Activated naive CD4-positive, alpha-beta T cell treated with anti-CD3 and anti-CD28 coated beads, Interleukin-2, amount 50 U/mL, for 24 hours (primary cell): ENCODE measurements at regions not wholly inside any gene's neighbourhood (a gene's known extent, or its start where the extent isn't known, plus 50 kb on each side); places are given as distances from the start of the nearest gene placed in this dataset.

Source experiments
- H3K27ac Mint-ChIP-seq: one replicate; pipeline ENCODE4 v1.8.0; 2021; ENCODE audit warnings: mild to moderate bottlenecking, mixed read lengths
- H3K27me3 Mint-ChIP-seq: one replicate; pipeline ENCODE4 v1.8.0; 2021; ENCODE audit warnings: mixed read lengths
- H3K36me3 Mint-ChIP-seq: one replicate; pipeline ENCODE4 v1.8.0; 2021; ENCODE audit warnings: mixed read lengths
- H3K4me1 Mint-ChIP-seq: one replicate; pipeline ENCODE4 v1.8.0; 2021; ENCODE audit warnings: mixed read lengths
- H3K4me3 Mint-ChIP-seq: one replicate; pipeline ENCODE4 v1.8.0; 2021; ENCODE audit warnings: mild to moderate bottlenecking, mixed read lengths
- H3K9me3 Mint-ChIP-seq: one replicate; pipeline ENCODE4 v1.8.0; 2021; ENCODE audit warnings: mixed read lengths

DNA sequence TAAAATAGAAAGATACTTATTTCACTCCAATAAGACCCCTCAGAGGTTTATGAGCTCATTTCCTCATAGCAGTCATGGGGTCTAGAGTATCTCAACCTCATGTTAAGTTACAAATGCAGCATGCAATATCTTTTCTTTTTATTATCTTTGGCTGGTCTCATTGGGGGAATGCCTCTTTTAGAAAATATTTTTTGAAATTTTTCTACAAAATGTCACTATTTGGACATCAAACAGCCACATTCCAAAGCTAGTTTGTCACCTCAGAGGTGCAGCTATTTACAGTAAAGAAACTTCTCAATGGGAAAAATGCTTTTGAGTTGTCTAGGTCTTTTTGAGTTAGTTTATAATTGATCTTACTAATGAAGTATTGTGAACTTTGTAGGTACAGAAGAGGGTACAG is 370.7 kb upstream of the LRATD1 start:
- no peaks in the 10 kb centered on the region for H3K36me3 Mint-ChIP-seq
- H3K4me1 Mint-ChIP-seq: no peaks in the 10 kb centered on the region
- H3K9me3 Mint-ChIP-seq: peaks cover 5% of the 10 kb centered on the region
- H3K27ac Mint-ChIP-seq: no peak overlapping the region
- H3K27me3 Mint-ChIP-seq: no peaks in the 10 kb centered on the region
- H3K4me3 Mint-ChIP-seq: no peak overlapping the region

DNA sequence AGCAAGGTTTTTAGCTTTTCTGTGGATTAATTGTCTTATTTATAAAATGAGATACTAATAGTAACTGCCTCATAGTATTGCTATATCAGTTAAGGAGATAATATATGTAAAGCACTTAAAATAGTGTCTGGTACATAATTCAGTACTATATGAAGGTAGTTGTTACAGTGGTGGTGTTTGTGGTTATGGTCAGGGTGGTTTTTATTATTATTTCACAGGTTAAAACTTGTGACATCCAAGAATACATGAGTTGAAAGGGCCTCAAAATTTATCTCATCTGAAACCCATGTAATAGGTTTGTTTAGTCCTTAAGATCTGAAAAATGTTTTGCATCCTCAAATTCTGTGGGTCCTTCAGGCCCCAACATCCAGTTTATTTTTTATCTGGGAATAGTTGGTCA is 369.5 kb upstream of the LRATD1 start:
- Mint-ChIP-seq H3K9me3 (peaks cover 5% of the 10 kb centered on the region), H3K36me3 (no peaks in the 10 kb centered on the region), H3K4me3 (no peak overlapping the region), H3K27ac (no peak overlapping the region), H3K4me1 (no peaks in the 10 kb centered on the region), H3K27me3 (no peaks in the 10 kb centered on the region)

DNA sequence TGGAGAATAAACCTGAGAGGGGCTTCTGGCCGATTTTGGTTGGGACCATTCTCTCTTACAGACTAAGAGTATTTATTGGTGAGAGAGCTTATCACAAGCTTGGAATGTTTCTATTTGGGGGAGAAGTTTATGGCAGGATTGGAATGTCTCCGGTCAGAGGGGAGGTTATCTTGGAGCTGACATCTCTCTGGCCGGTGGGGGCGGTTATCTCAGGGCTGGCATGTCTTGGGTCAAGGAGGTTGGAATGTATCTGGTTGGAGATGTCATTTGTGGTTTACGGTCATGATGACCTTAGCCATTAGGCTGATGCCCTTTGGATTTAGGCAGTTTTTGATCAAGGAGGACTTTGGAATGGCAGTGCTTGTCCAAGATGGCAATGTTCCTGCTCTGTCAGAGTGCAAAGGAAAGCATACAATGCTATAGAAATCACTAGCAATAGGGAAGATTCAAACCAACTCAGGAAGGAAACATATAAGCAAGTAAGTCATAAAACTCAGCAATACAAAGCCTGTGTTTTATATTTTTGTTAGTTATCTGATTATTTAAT is 362.4 kb upstream of the LRATD1 start:
- Mint-ChIP-seq H3K4me3 (no peak overlapping the region), H3K27ac (no peak overlapping the region), H3K27me3 (no peaks in the 10 kb centered on the region), H3K4me1 (no peaks in the 10 kb centered on the region), H3K36me3 (no peaks in the 10 kb centered on the region), H3K9me3 (no peaks in the 10 kb centered on the region)

DNA sequence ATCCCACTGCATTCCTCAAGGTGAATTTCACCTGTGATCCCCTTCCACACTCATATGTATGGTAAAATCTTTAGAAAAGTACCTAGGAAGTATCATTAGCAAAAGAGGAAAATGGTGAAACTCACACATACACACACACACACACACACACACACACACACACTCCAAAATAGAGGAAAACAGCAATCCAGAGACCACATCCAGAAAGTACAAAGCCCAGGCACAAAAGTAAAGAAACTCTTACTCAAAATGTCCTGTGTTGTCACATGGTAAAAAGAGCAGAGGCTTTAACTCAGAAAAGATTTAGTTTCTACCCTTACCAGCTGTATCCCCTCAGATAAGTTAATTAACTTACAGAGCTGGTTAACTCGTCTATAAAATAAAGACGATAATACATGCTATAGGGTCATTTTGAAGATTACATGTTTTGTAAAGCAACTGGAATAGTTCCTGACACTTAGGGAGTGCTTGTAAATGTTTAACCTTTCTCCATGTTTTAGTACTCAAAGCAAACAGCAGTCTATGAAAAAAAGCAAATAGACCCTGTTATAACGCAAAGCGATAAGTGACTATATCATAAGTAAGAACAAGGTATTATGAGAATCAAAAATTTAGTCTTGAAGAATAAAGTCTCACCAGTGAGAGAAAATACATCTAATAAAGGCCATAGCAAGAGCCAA is 360.0 kb upstream of the LRATD1 start:
- no peaks in the 10 kb centered on the region for H3K9me3 Mint-ChIP-seq
- no peaks in the 10 kb centered on the region for H3K36me3 Mint-ChIP-seq
- no peak overlapping the region for H3K27ac Mint-ChIP-seq
- H3K27me3 Mint-ChIP-seq: no peaks in the 10 kb centered on the region
- H3K4me1 Mint-ChIP-seq: no peaks in the 10 kb centered on the region
- H3K4me3 Mint-ChIP-seq: no peak overlapping the region

DNA sequence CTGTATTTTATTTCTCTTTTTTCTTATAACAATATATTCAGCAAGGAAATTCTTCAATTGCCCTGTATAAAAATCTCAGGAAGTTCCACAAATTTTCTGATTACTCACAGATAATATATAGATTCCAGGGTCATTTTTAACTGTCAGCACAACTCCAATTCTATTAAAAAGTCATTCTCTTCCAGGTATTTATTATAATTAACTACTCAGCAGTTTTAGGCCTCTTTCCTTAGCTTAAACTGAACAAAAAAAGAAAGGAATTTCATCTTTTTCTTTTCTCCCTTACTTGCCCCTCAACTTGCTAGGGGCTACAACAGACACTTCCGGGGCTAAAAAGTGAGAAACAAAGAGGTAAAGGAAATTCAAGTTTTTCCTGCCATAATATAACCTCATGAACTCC is 358.9 kb upstream of the LRATD1 start:
- Mint-ChIP-seq H3K27ac (no peak overlapping the region), H3K36me3 (no peaks in the 10 kb centered on the region), H3K9me3 (peaks cover 10% of the 10 kb centered on the region), H3K4me1 (no peaks in the 10 kb centered on the region), H3K4me3 (no peak overlapping the region), H3K27me3 (no peaks in the 10 kb centered on the region)

DNA sequence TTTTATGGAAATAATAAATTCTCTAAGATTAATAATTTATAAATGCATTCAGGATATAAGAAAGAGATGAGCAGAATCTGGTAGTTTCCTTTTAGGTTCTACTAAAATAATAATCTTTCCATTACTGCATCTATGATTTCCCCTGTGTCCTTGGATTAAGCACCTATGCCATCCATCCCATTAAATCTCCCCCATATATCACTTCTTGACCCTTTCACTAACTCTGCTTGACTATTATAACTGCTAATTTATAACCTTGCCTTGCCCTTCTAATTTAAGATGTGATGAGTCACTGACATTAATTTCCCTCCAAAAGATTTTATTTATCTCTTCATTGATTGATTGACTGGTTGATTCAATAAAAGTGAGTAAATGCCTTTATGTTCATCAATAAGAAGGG is 348.3 kb upstream of the LRATD1 start:
- no peaks in the 10 kb centered on the region for H3K4me1 Mint-ChIP-seq

DNA sequence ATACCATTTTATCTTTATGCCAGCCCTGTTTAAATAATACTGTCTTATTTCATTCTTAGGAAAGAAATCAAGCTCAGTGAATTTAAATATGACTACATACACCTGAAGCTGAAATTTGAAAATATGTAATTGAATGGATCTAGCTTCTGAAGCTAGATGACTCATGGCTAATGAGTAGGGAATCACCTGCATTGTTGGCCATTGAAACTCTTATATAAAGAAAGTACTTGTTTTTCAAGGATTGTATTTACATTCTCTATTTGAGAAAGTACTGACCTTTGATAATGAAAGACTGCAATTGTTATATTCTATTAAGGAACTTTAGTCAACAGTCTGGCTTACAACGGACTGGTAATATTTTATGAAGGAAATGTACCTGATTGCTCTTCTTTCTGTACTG is 346.7 kb upstream of the LRATD1 start:
- H3K27ac Mint-ChIP-seq: no peak overlapping the region
- H3K36me3 Mint-ChIP-seq: no peaks in the 10 kb centered on the region
- no peak overlapping the region for H3K4me3 Mint-ChIP-seq
- H3K9me3 Mint-ChIP-seq: no peaks in the 10 kb centered on the region
- no peaks in the 10 kb centered on the region for H3K4me1 Mint-ChIP-seq
- no peaks in the 10 kb centered on the region for H3K27me3 Mint-ChIP-seq

More for the DNA sequence above, 348.3 kb upstream of the LRATD1 start:
- H3K27me3 Mint-ChIP-seq: no peaks in the 10 kb centered on the region
- no peak overlapping the region for H3K27ac Mint-ChIP-seq
- H3K4me3 Mint-ChIP-seq: no peak overlapping the region
- H3K9me3 Mint-ChIP-seq: no peaks in the 10 kb centered on the region
- no peaks in the 10 kb centered on the region for H3K36me3 Mint-ChIP-seq

DNA sequence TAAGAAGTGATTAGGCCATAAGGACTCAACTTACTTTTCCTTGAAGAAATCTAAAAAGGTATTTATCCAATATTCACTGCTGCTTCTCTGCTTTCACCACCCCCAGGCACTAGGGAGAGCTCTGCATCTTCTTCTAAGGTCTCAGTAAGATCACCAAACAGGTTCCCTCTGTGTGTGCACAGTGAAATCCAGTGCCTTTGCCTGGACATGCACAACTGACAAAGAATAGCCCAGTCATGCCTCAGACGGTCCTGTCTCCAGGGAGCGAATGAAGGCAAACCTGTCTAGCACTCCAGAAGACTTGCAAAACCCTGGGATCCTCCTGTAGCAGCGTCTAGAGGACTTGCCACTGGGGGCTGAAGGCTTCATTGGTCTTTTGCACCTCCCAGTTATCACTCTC is 344.5 kb upstream of the LRATD1 start:
- Mint-ChIP-seq H3K27ac (no peak overlapping the region), H3K4me3 (no peak overlapping the region), H3K27me3 (no peaks in the 10 kb centered on the region), H3K36me3 (no peaks in the 10 kb centered on the region), H3K9me3 (no peaks in the 10 kb centered on the region), H3K4me1 (no peaks in the 10 kb centered on the region)

DNA sequence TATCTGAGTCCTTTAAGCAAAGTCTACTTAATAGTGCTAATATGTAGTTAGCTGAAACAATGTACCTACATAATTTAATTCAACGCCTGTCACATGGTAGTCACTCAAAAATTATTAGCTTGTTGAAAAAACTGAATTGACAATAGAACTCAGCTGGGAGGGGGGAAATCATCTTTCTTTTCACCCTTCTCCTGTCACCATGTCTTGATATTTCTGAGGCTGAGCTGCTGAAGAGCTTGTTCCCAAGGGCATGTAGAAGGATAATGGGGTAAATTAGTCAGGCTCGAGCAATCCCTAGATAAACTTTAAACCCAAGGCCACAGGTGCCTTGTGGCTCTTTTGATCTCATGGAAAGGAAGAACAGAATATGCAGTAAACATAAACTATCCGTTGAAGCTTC is 339.6 kb upstream of the LRATD1 start:
- H3K27ac Mint-ChIP-seq: no peak overlapping the region
- no peaks in the 10 kb centered on the region for H3K36me3 Mint-ChIP-seq
- H3K9me3 Mint-ChIP-seq: no peaks in the 10 kb centered on the region
- H3K27me3 Mint-ChIP-seq: no peaks in the 10 kb centered on the region
- no peaks in the 10 kb centered on the region for H3K4me1 Mint-ChIP-seq
- H3K4me3 Mint-ChIP-seq: no peak overlapping the region

DNA sequence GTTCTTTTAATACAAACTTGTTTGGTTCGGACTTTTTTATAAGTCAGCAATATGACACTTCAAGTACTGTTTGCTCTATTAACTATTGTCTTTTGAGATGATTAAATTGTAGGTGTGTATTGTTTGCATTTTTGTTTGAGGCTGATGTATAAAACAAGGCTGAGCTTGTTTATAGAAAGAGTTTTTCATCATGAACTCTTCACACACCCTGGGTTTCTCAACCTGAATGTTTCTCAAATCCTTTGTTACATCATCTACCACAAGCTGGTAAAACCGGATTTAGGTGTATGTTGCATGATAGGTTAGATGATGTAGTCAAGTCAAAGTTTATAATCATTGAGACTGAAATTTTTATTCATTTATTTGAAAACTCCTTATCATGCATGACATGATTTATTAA is 335.2 kb upstream of the LRATD1 start:
- Mint-ChIP-seq H3K4me1 (no peaks in the 10 kb centered on the region), H3K27me3 (no peaks in the 10 kb centered on the region), H3K36me3 (no peaks in the 10 kb centered on the region), H3K4me3 (no peak overlapping the region), H3K27ac (no peak overlapping the region), H3K9me3 (no peaks in the 10 kb centered on the region)

DNA sequence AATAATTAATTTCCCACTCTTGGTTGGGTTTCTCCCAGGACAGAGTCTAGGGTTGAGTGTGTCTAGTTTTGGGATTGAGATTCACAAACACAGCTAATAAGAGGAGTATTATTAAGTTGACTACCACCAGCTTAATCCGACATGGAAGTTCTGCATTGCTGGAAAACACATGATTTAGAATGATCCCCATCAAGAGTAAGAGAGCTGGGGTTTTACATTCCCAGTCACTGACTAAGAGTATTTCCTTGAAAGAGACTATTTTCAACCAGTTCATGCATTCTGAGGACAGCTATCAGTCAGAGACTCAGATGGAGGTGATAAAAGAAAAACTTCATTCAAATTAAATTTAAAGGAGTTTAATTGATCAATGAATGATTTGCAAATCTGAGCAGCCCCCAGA is 334.6 kb upstream of the LRATD1 start:
- Mint-ChIP-seq H3K27ac (no peak overlapping the region), H3K27me3 (no peaks in the 10 kb centered on the region), H3K9me3 (no peaks in the 10 kb centered on the region)

DNA sequence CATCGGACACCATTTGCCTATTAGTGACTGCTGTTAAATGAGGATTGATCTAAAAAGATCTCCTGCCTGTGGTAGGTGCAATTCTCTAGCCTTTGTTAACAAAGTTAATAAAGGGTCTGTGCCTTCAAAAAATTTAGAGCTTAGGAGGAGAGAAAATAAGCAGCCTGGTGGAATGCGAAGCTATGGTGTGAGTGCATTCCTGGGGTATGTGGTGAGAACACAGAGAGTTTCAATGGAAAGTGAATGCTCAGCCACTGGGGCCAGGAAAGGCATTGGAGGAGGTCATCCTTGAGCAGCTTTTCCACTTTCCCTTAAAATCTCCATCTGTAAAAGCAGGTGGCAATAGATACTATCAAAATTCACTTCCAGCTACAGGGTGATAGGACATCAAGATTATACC is 331.2 kb upstream of the LRATD1 start:
- Mint-ChIP-seq H3K4me1 (no peaks in the 10 kb centered on the region), H3K36me3 (no peaks in the 10 kb centered on the region), H3K9me3 (no peaks in the 10 kb centered on the region), H3K27ac (no peak overlapping the region), H3K27me3 (no peaks in the 10 kb centered on the region), H3K4me3 (no peak overlapping the region)

More for the DNA sequence above, 334.6 kb upstream of the LRATD1 start:
- Mint-ChIP-seq H3K36me3 (no peaks in the 10 kb centered on the region), H3K4me3 (no peak overlapping the region), H3K4me1 (no peaks in the 10 kb centered on the region)

DNA sequence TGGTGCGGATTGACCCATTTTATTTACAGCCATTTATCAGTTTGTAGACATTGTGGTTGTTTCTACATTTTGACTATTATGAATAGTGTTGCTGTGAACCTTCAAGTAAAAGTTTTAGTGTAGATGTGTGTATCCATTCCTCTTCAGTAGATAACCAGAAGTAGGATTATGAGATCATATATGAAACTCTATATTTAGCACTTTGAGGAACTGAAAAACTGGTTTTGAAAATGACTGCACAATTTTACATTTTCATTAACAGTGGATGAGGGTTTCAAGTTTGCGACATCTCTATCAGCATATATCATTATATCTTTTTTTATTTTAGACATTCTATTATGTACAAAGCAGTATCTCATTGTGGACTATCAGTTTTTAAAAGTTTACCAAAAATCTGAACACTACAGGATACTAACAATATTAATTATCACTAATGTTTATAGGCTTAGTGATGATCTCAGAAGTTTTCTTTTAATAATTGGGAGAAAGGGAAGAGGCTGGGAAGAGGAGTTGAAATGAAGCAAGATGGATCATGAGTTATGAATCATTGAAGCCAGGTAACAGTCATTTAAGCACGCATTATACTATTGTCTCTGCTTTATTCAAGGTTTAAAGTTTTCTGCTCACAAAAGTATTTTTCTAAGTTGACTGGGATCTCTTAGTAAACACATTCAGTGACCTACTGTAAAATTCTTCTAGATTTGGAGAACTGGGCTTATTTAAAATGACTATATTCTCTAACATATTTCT is 329.0 kb upstream of the LRATD1 start:
- no peaks in the 10 kb centered on the region for H3K36me3 Mint-ChIP-seq
- no peaks in the 10 kb centered on the region for H3K27me3 Mint-ChIP-seq
- peaks cover 4% of the 10 kb centered on the region for H3K9me3 Mint-ChIP-seq
- no peak overlapping the region for H3K4me3 Mint-ChIP-seq
- H3K27ac Mint-ChIP-seq: no peak overlapping the region
- no peaks in the 10 kb centered on the region for H3K4me1 Mint-ChIP-seq

DNA sequence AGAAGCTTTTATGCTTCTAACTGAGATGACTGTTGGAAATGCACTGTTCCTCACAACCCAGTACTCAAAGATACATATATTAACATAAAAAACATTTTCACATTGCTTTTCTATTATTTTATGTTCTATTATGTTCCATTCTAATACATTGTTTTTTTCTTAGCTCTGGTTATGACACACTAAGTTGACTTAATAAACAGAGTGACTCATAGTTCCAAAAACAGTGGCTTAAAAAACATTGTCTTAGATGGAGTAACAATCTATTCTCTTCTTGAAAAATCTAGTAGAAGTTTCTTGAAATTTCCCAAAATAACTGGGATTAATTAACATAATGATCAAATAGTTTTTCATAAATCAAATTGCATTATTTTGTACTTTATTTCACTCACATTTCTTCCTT is 328.2 kb upstream of the LRATD1 start:
- Mint-ChIP-seq H3K36me3 (no peaks in the 10 kb centered on the region), H3K4me1 (no peaks in the 10 kb centered on the region), H3K27ac (no peak overlapping the region), H3K4me3 (no peak overlapping the region), H3K27me3 (no peaks in the 10 kb centered on the region), H3K9me3 (peaks cover 4% of the 10 kb centered on the region)

DNA sequence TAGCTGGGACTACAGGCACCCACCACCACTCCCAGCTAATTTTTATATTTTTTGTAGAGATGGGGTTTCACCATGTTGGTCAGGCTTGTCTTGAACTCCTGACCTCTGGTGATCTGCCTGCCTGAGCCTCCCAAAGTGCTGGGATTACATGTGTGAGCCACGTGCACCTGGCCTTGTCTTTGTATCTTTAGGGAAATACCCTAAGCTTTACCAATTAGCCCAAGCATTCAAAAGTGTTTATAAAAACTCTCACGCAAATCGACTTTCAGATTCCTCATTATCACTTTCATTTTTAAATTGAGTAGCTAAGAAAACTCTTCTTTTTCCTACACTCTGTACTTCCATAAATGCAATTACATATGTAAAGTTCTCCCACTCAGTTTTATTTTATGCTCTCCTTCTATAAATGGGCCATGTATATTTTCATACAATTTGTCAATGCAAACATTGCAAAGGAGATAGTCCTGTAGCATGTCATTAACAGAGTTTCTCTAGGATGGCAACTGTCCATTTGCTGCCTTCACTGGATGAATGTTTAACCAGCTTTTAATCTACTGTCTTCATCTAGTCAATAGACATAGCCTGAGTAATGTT is 326.2 kb upstream of the LRATD1 start:
- Mint-ChIP-seq H3K4me3 (no peak overlapping the region), H3K27me3 (no peaks in the 10 kb centered on the region), H3K9me3 (peaks cover 4% of the 10 kb centered on the region), H3K4me1 (no peaks in the 10 kb centered on the region), H3K27ac (no peak overlapping the region), H3K36me3 (no peaks in the 10 kb centered on the region)

DNA sequence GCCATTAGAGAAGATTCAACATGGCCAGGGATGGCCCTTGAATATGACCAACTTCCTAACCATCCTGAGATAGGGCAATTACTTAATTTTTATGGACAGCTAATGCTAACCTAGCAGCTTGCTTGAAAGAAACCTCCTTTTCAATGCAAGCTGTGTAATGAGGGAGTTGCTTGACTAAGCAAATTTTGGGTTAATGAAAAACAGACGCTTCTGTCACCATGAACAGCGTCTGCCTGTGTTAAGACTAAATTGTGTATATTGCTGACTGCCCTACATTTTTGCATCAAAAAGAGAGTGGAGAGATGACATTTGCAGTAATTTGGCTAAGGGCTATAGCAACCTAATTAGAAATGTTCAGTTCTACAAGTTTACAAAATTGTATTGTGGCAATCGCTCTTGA is 319.2 kb upstream of the LRATD1 start:
- H3K4me1 Mint-ChIP-seq: no peaks in the 10 kb centered on the region
- H3K9me3 Mint-ChIP-seq: peaks cover 5% of the 10 kb centered on the region
- no peak overlapping the region for H3K27ac Mint-ChIP-seq
- H3K27me3 Mint-ChIP-seq: no peaks in the 10 kb centered on the region
- H3K36me3 Mint-ChIP-seq: no peaks in the 10 kb centered on the region
- H3K4me3 Mint-ChIP-seq: no peak overlapping the region
